H1 (cell line): ENCODE measurements at regions not wholly inside any gene's neighbourhood (a gene's known extent, or its start where the extent isn't known, plus 50 kb on each side); places are given as distances from the start of the nearest gene placed in this dataset.

Source experiments
- CTCF ChIA-PET: fragments of 300-600 bp; sonication (Branson Sonifier 250); formaldehyde crosslinking; loops from one replicate; lab custom pipeline; 2021; ENCODE audit not compliant: partially characterized antibody; lab: Charles Lee
- POLR2A ChIA-PET: fragments of 300-600 bp; sonication (Branson Sonifier 250); formaldehyde crosslinking; loops from one replicate; lab custom pipeline; 2021; ENCODE audit warnings: inconsistent platforms; ENCODE audit not compliant: partially characterized antibody; lab: Charles Lee
- DNase-seq, 2 experiments: peaks; one replicate each; pipeline versions ENCODE4 v3.0.0 to v3.0.0-alpha.2; 2010 to 2022; ENCODE audit warnings: low spot score in 2 of 2, low read depth in 1 of 2, mixed read lengths in 1 of 2
- FAIRE-seq: peaks from 2 replicates; lab custom pipeline; 2011; peaks lifted over from hg19 to GRCh38; lab: Jason Lieb, UNC
- H2AFZ ChIP-seq: 2 replicates; pipeline ENCODE4 v1.8.1; 2012; ENCODE audit warnings: low read length, inconsistent platforms
- H2AK5ac ChIP-seq: 2 replicates; pipeline ENCODE4 v1.6.1; 2013; ENCODE audit warnings: low read depth, low read length
- H2BK120ac ChIP-seq: replicated peaks from 2 replicates; pipeline ENCODE3; 2013; ENCODE audit warnings: low read depth, low read length, inconsistent platforms
- H2BK12ac ChIP-seq: 2 replicates; pipeline ENCODE4 v1.6.1; 2013; ENCODE audit warnings: low read depth, low read length
- H2BK15ac ChIP-seq: 2 replicates; pipeline ENCODE4 v1.6.1; 2013; ENCODE audit warnings: low read length
- H2BK20ac ChIP-seq: 2 replicates; pipeline ENCODE4 v1.6.1; 2013; ENCODE audit warnings: low read length
- H2BK5ac ChIP-seq: 2 replicates; pipeline ENCODE4 v1.6.1; 2013; ENCODE audit warnings: low read depth, low read length
- H3K14ac ChIP-seq: 2 replicates; pipeline ENCODE4 v1.6.1; 2013; ENCODE audit warnings: inconsistent platforms; ENCODE audit not compliant: insufficient read length
- H3K18ac ChIP-seq: 2 replicates; pipeline ENCODE4 v1.6.1; 2013; ENCODE audit warnings: low read length; ENCODE audit errors: extremely low read depth
- H3K23ac ChIP-seq: 2 replicates; pipeline ENCODE4 v1.6.1; 2013; ENCODE audit warnings: inconsistent platforms; ENCODE audit not compliant: insufficient read length
- H3K23me2 ChIP-seq: 2 replicates; pipeline ENCODE4 v1.6.1; 2013; ENCODE audit warnings: low read depth, low read length
- H3K27ac ChIP-seq: 2 replicates; pipeline ENCODE4 v1.6.1; 2011; ENCODE audit warnings: low read depth, low read length, inconsistent platforms
- H3K27me3 ChIP-seq, 4 experiments: replicated peaks in 1 of 4; 1 replicate in 1 of 4; 2 replicates in 3 of 4; pipeline versions ENCODE4 v1.6.1 to v1.8.1; 2011 to 2013; ENCODE audit warnings: low read length in 3 of 4, mild to moderate bottlenecking in 3 of 4, inconsistent platforms in 2 of 4, mixed read lengths in 2 of 4, moderate library complexity in 1 of 4; ENCODE audit not compliant: control insufficient read depth in 3 of 4, insufficient read depth in 3 of 4; ENCODE audit errors: extremely low read depth in 1 of 4
- H3K36me3 ChIP-seq, 4 experiments: 2 replicates each; pipeline versions ENCODE4 v1.6.1 to v1.8.1; 2011 to 2013; ENCODE audit warnings: mild to moderate bottlenecking in 4 of 4, low read length in 3 of 4, moderate library complexity in 2 of 4, control low read depth in 1 of 4, inconsistent platforms in 1 of 4; ENCODE audit not compliant: insufficient read depth in 4 of 4, control insufficient read depth in 2 of 4
- H3K4ac ChIP-seq: replicated peaks from 2 replicates; pipeline ENCODE3; 2013; ENCODE audit warnings: low read length, low read depth, mixed read lengths, inconsistent platforms; ENCODE audit not compliant: insufficient read length
- H3K4me1 ChIP-seq, 4 experiments: replicated peaks in 1 of 4; 1 replicate in 1 of 4; 2 replicates in 3 of 4; pipeline versions ENCODE4 v1.6.1 to v1.8.1; 2011 to 2013; ENCODE audit warnings: low read length in 3 of 4, inconsistent platforms in 2 of 4, mixed read lengths in 1 of 4; ENCODE audit not compliant: insufficient read depth in 4 of 4, control insufficient read depth in 3 of 4
- H3K4me2 ChIP-seq, 2 experiments: 2 replicates each; pipeline versions ENCODE4 v1.6.1 to v1.8.1; 2011 to 2013; ENCODE audit warnings: low read depth in 2 of 2, low read length in 2 of 2, control low read depth in 1 of 2, inconsistent platforms in 1 of 2, mild to moderate bottlenecking in 1 of 2; ENCODE audit not compliant: insufficient read depth in 1 of 2
- H3K4me3 ChIP-seq, 4 experiments: fragments of 200-600, 300-600 bp in 1 of 4; sonication (generic), shearing (Covaris generic), sonication (Bioruptor Twin) in 1 of 4; 2 replicates each; pipeline versions ENCODE4 v1.5.1 to v1.8.1; 2011 to 2016; ENCODE audit warnings: low read length in 4 of 4, low read depth in 3 of 4, control low read depth in 2 of 4, inconsistent platforms in 2 of 4, mild to moderate bottlenecking in 2 of 4, mixed read lengths in 1 of 4, moderate library complexity in 1 of 4; ENCODE audit not compliant: insufficient read depth in 2 of 4; ENCODE audit errors: extremely low read depth in 1 of 4
- H3K56ac ChIP-seq: replicated peaks from 2 replicates; pipeline ENCODE3; 2013; ENCODE audit warnings: low read depth, mild to moderate bottlenecking, mixed read lengths, low read length, inconsistent platforms; ENCODE audit not compliant: insufficient read length
- H3K79me1 ChIP-seq: 2 replicates; pipeline ENCODE4 v1.6.1; 2013; ENCODE audit warnings: low read depth, low read length, control low read depth
- H3K79me2 ChIP-seq, 2 experiments: 2 replicates each; pipeline versions ENCODE4 v1.6.1 to v1.8.1; 2012 to 2013; ENCODE audit warnings: low read length in 2 of 2, mild to moderate bottlenecking in 2 of 2, inconsistent platforms in 1 of 2; ENCODE audit not compliant: insufficient read depth in 2 of 2, control insufficient read depth in 1 of 2
- H3K9ac ChIP-seq, 4 experiments: replicated peaks in 1 of 4; 1 replicate in 1 of 4; 2 replicates in 3 of 4; pipeline versions ENCODE4 v1.6.1 to v1.8.1; 2011 to 2013; ENCODE audit warnings: low read depth in 3 of 4, low read length in 3 of 4, control low read depth in 2 of 4, mild to moderate bottlenecking in 2 of 4, moderate library complexity in 2 of 4, inconsistent platforms in 1 of 4; ENCODE audit errors: extremely low read depth in 1 of 4
- H3K9me3 ChIP-seq, 2 experiments: 2 replicates each; pipeline versions ENCODE4 v1.6.1 to v1.8.1; 2012 to 2013; ENCODE audit warnings: mild to moderate bottlenecking in 2 of 2, moderate library complexity in 2 of 2, control low read depth in 1 of 2, inconsistent platforms in 1 of 2, low read depth in 1 of 2, low read length in 1 of 2, mixed read lengths in 1 of 2; ENCODE audit not compliant: insufficient read depth in 2 of 2
- H4K20me1 ChIP-seq, 2 experiments: replicated peaks in 1 of 2; 2 replicates each; pipeline versions ENCODE3 to v1.8.1; 2011 to 2013; ENCODE audit warnings: inconsistent platforms in 2 of 2, low read length in 2 of 2, mild to moderate bottlenecking in 1 of 2; ENCODE audit not compliant: insufficient read depth in 2 of 2, control insufficient read depth in 1 of 2
- H4K5ac ChIP-seq: 2 replicates; pipeline ENCODE4 v1.6.1; 2013; ENCODE audit warnings: low read length, low read depth, mixed read lengths, inconsistent platforms; ENCODE audit not compliant: insufficient read length
- H4K8ac ChIP-seq: 2 replicates; pipeline ENCODE4 v1.8.0; 2013; ENCODE audit warnings: mild to moderate bottlenecking, moderate library complexity, low read length, inconsistent platforms; ENCODE audit not compliant: insufficient read depth; ENCODE audit errors: extremely low read depth
- H4K91ac ChIP-seq: replicated peaks from 2 replicates; pipeline ENCODE3; 2013; ENCODE audit warnings: low read length, mixed read lengths, inconsistent platforms; ENCODE audit not compliant: insufficient read length
- CTBP2 ChIP-seq: IDR thresholded peaks from 2 replicates; pipeline ENCODE4 v1.7.0; 2011; ENCODE audit warnings: borderline replicate concordance, mild to moderate bottlenecking, moderate library complexity, mixed read lengths, low read length; ENCODE audit not compliant: insufficient read depth, insufficient read length
- POLR2AphosphoS5 ChIP-seq: IDR thresholded peaks from 2 replicates; pipeline ENCODE4 v1.6.1; 2011; ENCODE audit warnings: low read depth, low read length
- WGBS, 2 experiments: shearing (Covaris generic) in 1 of 2; methylation state at CpG; one replicate each; pipeline versions ENCODE4 v1.1.6 to v1.1.7; 2013 to 2015; ENCODE audit warnings: low lambda C conversion rate in 2 of 2, mixed read lengths in 2 of 2, inconsistent platforms in 1 of 2, low coverage in 1 of 2, missing lambda C conversion rate in 1 of 2; ENCODE audit not compliant: insufficient replicate concordance in 2 of 2, insufficient coverage in 1 of 2, insufficient read length in 1 of 2; ENCODE audit errors: extremely low coverage in 1 of 2, missing lambda C conversion rate in 1 of 2; 5-methylcytosine and 5-hydroxymethylcytosine counted together

DNA sequence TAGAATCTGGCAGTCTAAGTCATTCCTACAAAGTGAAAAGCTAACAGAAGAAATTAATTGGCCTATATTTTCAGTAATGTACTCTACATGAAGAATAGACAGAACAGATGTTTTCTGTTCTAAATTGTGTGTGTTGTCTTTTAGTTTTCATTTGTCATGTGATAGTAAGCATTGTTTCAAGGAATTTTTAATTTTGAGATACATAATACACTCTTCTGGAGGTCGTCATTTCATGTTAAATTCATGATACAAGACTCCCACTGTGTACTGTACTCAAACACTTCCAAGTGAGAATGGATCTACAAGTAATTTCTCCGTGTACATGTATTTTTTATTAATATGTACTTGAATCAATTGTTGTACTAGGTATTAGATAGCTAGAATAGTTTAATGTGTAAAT, 1522.9 kb downstream of the MAT2B start:
- Histone ChIP-seq H3K56ac (no peak overlapping the region), H4K5ac (no peak overlapping the region), H2AFZ (no peak overlapping the region), H3K9ac (no peak overlapping the region), H3K4me1 (no peaks in the 10 kb centered on the region), H3K4me3 (no peak overlapping the region), H3K23me2 (no peaks in the 10 kb centered on the region), H3K4ac (no peak overlapping the region), H2BK12ac (no peak overlapping the region), H3K79me1 (no peaks in the 10 kb centered on the region), H4K91ac (no peak overlapping the region), H2BK120ac (no peak overlapping the region), H3K36me3 (no peaks in the 10 kb centered on the region), H2AK5ac (no peak overlapping the region), H3K14ac (no peak overlapping the region), H3K27ac (no peak overlapping the region), H2BK20ac (no peak overlapping the region), H3K18ac (no peak overlapping the region), H3K23ac (no peak overlapping the region), H3K79me2 (no peaks in the 10 kb centered on the region), H3K4me2 (no peak overlapping the region), H3K27me3 (no peaks in the 10 kb centered on the region), H2BK15ac (no peak overlapping the region), H2BK5ac (no peak overlapping the region), H4K8ac (no peak overlapping the region), H3K9me3 (no peaks in the 10 kb centered on the region; a peak in 1 of 4 replicates), H4K20me1 (no peaks in the 10 kb centered on the region)
- CTCF ChIA-PET, result interaction anchor here (0.6 to 1.1 kb wide), 2 partner anchors 8 to 442 kb away, joined by 3 to 4 read pairs; no protein-coding TSS in a partner anchor
- no peak for TF ChIP-seq POLR2AphosphoS5
- no peak for TF ChIP-seq CTBP2
- no peak for FAIRE-seq
- POLR2A ChIA-PET, result no interaction called here
- DNase-seq, result no peak
- WGBS, 2 experiments, result 91% methylated on average over 2 of the region's 2 CpGs; no CpG with 5 or more reads in 1 of the 2 experiments
